Fibroblast of skin of left biceps (primary cell): ENCODE measurements at regions not wholly inside any gene's neighbourhood (a gene's known extent, or its start where the extent isn't known, plus 50 kb on each side); places are given as distances from the start of the nearest gene placed in this dataset.

Experiments used
- DNase-seq, 2 experiments: peaks; one replicate each; pipeline ENCODE4 v3.0.0-alpha.2; 2013; ENCODE audit warnings: low read depth in 2 of 2

GRCh38 chr6:25222006-25222678 lies 57.0 kb upstream of the CARMIL1 start:
- no peak for DNase-seq

GRCh38 chr6:25223490-25223991 lies 55.6 kb upstream of the CARMIL1 start:
- DNase-seq = peak in 1 of 2 experiments; percentile 47

GRCh38 chr6:25224242-25224641 lies 54.9 kb upstream of the CARMIL1 start:
- no peak for DNase-seq

GRCh38 chr6:25227854-25228253 lies 51.3 kb upstream of the CARMIL1 start:
- DNase-seq = no peak
